Mammary epithelial cell (primary cell): ENCODE measurements at regions not wholly inside any gene's neighbourhood (a gene's known extent, or its start where the extent isn't known, plus 50 kb on each side); places are given as distances from the start of the nearest gene placed in this dataset.

Experiments used
- CTCF ChIP-seq, 2 donors: IDR thresholded peaks in 1 of 2; conservative IDR thresholded peaks in 1 of 2; 2 replicates each; pipeline ENCODE4 v1.5.1; 2011 to 2012; ENCODE audit warnings: inconsistent platforms in 2 of 2, low read length in 2 of 2, mild to moderate bottlenecking in 2 of 2, control low read depth in 1 of 2, low read depth in 1 of 2; ENCODE audit not compliant: insufficient read depth in 1 of 2; ENCODE audit errors: extremely low read depth in 1 of 2
- EZH2 ChIP-seq: IDR thresholded peaks from 2 replicates; pipeline ENCODE4 v1.6.1; 2012; ENCODE audit warnings: low read length, inconsistent platforms, borderline replicate concordance

GRCh38 chr13:50382511-50382910, 367.3 kb downstream of the KCNRG start:
- TF ChIP-seq CTCF (conservative IDR thresholded peaks at IDR 0.05 in 1 of 2, IDR thresholded peaks at IDR 0.05 in 1 of 2; ENCODE audit: extremely low read depth in 1 of 2, insufficient read depth in 1 of 2, low read depth in 1 of 2, low read length in 2 of 2) = no peak
- TF ChIP-seq EZH2 = no peak
